ENCODE measurements at regions not wholly inside any gene's neighbourhood (a gene's known extent, or its start where the extent isn't known, plus 50 kb on each side); places are given as distances from the start of the nearest gene placed in this dataset.

DNA sequence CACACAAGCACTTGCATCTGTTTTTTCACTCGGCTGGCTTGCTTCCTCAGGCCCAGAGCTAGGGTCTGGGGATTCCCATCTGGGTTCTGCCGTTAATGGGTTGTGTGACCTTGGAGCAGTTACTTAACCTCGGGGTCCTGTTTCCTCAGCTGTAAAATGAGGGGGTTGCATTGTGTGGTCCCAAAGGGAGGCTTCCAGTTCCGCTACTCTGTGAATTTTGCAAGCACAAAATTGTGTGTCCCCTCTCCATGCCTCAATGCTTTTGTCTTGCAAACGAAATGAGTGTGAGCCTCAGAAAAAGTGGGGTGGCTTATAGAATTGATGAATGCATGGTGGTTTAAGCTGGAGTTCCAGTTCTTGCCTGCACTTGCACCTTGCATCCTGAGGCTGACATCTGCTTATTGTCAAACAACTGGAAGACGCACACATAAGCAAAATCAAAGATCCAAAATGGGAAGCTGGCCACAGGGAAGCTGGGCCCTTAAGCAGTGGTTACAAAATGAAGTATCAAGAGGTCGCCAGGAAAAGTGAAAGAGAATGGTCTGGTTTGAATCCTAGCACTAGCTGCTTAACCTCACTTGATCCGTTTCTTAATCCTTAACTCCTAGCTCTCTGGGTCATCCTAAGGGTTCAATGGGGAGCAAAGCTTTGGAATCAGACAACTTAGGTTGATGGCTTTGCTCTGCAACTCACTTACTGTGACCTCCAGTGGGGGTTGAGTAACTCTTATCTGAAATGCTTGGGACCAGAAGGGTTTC, 490.6 kb downstream of the DHX35 start:
- H3K4me1 ChIP-seq (ENCODE audit: control insufficient read depth, low read length), result peaks cover 4% of the 10 kb centered on the region
- H3K36me3 ChIP-seq (ENCODE audit: control insufficient read depth, low read length), result no peaks in the 10 kb centered on the region
- no peaks in the 10 kb centered on the region for H4K20me1 ChIP-seq (ENCODE audit: control insufficient read depth, insufficient read depth, low read depth, low read length)
- H3K27ac ChIP-seq (ENCODE audit: low read depth, low read length), result no peak overlapping the region
- H3K4me2 ChIP-seq (ENCODE audit: low read length), result no peak overlapping the region
- no peak overlapping the region for H3K4me3 ChIP-seq (ENCODE audit: low read length)
- TF ChIP-seq, protein P1, sequence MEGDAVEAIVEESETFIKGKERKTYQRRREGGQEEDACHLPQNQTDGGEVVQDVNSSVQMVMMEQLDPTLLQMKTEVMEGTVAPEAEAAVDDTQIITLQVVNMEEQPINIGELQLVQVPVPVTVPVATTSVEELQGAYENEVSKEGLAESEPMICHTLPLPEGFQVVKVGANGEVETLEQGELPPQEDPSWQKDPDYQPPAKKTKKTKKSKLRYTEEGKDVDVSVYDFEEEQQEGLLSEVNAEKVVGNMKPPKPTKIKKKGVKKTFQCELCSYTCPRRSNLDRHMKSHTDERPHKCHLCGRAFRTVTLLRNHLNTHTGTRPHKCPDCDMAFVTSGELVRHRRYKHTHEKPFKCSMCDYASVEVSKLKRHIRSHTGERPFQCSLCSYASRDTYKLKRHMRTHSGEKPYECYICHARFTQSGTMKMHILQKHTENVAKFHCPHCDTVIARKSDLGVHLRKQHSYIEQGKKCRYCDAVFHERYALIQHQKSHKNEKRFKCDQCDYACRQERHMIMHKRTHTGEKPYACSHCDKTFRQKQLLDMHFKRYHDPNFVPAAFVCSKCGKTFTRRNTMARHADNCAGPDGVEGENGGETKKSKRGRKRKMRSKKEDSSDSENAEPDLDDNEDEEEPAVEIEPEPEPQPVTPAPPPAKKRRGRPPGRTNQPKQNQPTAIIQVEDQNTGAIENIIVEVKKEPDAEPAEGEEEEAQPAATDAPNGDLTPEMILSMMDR (IDR thresholded peaks at IDR 0.05; ENCODE audit: low read depth, low read length, poor library complexity, severe bottlenecking), result no peak
- no peak for TF ChIP-seq EZH2phosphoT487 (IDR thresholded peaks at IDR 0.05; ENCODE audit: borderline replicate concordance, low read length)
- no peaks in the 10 kb centered on the region for H3K79me2 ChIP-seq (ENCODE audit: control insufficient read depth, low read length)
- 0 out of 2 replicates have a peak, but pooled peaks cover 3% of the 10 kb centered on the region for H3K27me3 ChIP-seq (ENCODE audit: control insufficient read depth, low read length)
- H3F3A ChIP-seq (ENCODE audit: control insufficient read depth, insufficient read depth), result no peaks in the 10 kb centered on the region
- no peaks in the 10 kb centered on the region for H3K9me3 ChIP-seq (ENCODE audit: control insufficient read depth, insufficient read depth, low read length)
- H3K9me2 ChIP-seq (replicated peaks; ENCODE audit: control insufficient read depth, low read length), result no peaks in the 10 kb centered on the region

DNA sequence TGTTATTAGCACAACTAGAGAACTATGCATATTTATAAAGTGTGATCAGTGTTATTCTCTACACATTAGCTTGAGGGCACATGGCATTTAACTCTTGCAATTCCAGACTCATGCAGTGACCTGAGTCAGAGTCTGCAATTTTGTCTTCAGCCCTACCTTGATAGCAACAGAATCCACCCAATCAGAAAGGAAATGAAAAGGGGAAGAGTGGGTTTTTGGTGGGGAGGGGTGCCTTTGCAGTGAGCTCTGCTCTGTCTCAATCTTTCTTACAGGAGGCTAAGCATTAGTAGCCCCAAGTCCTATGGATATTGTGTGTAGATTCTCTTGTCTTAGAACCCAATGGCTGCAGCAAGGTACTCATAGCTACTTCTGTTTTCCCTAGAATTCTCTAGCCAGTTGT, 489.2 kb downstream of the DHX35 start:
- Histone ChIP-seq H3K79me2 (ENCODE audit: control insufficient read depth, low read length) (no peaks in the 10 kb centered on the region), H3K4me3 (ENCODE audit: low read length) (no peak overlapping the region), H3K4me1 (ENCODE audit: control insufficient read depth, low read length) (peaks cover 4% of the 10 kb centered on the region), H3K27ac (ENCODE audit: low read depth, low read length) (no peak overlapping the region), H3K36me3 (ENCODE audit: control insufficient read depth, low read length) (no peaks in the 10 kb centered on the region), H3K27me3 (ENCODE audit: control insufficient read depth, low read length) (0 out of 2 replicates have a peak, but pooled peaks cover 3% of the 10 kb centered on the region), H3K4me2 (ENCODE audit: low read length) (no peak overlapping the region), H4K20me1 (ENCODE audit: control insufficient read depth, insufficient read depth, low read depth, low read length) (no peaks in the 10 kb centered on the region), H3K9me2 (replicated peaks; ENCODE audit: control insufficient read depth, low read length) (no peaks in the 10 kb centered on the region), H3K9me3 (ENCODE audit: control insufficient read depth, insufficient read depth, low read length) (no peaks in the 10 kb centered on the region), H3F3A (ENCODE audit: control insufficient read depth, insufficient read depth) (no peaks in the 10 kb centered on the region)
- TF ChIP-seq EZH2phosphoT487 (IDR thresholded peaks at IDR 0.05; ENCODE audit: borderline replicate concordance, low read length), result no peak
- TF ChIP-seq, protein P1 (IDR thresholded peaks at IDR 0.05; ENCODE audit: low read depth, low read length, poor library complexity, severe bottlenecking), result no peak

DNA sequence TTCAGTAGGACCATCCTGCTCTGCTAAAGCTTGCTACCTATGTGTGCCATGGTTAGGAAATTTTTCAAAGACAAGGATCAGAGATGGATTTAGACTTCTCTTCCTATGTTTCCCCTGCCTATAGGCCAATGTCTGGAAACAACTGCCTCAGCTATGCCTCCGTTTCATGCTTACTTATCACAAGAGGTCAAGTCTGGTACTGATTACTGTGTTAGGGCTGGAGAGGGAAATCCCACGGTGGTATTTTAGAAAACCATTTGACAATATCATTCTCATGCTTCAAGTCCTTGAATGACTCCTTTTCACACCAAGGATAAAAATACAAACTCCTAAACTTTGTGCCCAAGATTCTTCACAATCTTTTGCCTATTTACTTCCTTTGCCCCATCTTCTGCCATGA, 484.3 kb downstream of the DHX35 start:
- no peak for TF ChIP-seq EZH2phosphoT487 (IDR thresholded peaks at IDR 0.05; ENCODE audit: borderline replicate concordance, low read length)
- TF ChIP-seq, protein P1 (IDR thresholded peaks at IDR 0.05; ENCODE audit: low read depth, low read length, poor library complexity, severe bottlenecking), result no peak
- Histone ChIP-seq H3K9me2 (replicated peaks; ENCODE audit: control insufficient read depth, low read length) (no peaks in the 10 kb centered on the region), H3K79me2 (ENCODE audit: control insufficient read depth, low read length) (no peaks in the 10 kb centered on the region)

More for the DNA sequence above, 484.3 kb downstream of the DHX35 start:
- Histone ChIP-seq H3K4me1 (ENCODE audit: control insufficient read depth, low read length) (peaks cover under 1% of the 10 kb centered on the region; the same call in 1 of the 2 replicates), H3K4me2 (ENCODE audit: low read length) (no peak overlapping the region), H3F3A (ENCODE audit: control insufficient read depth, insufficient read depth) (no peaks in the 10 kb centered on the region), H3K27me3 (ENCODE audit: control insufficient read depth, low read length) (0 out of 2 replicates have a peak, but pooled peaks cover 3% of the 10 kb centered on the region), H3K4me3 (ENCODE audit: low read length) (no peak overlapping the region), H4K20me1 (ENCODE audit: control insufficient read depth, insufficient read depth, low read depth, low read length) (no peaks in the 10 kb centered on the region), H3K36me3 (ENCODE audit: control insufficient read depth, low read length) (no peaks in the 10 kb centered on the region), H3K9me3 (ENCODE audit: control insufficient read depth, insufficient read depth, low read length) (no peaks in the 10 kb centered on the region), H3K27ac (ENCODE audit: low read depth, low read length) (no peak overlapping the region)

Measured in DOHH2 (cell line).